Limb (tissue), 2 donors: ENCODE measurements at regions not wholly inside any gene's neighbourhood (a gene's known extent, or its start where the extent isn't known, plus 50 kb on each side); places are given as distances from the start of the nearest gene placed in this dataset.

Experiments
- DNase-seq, 2 donors: peaks; one replicate each; pipeline ENCODE4 v3.0.0-alpha.2; 2016; ENCODE audit errors: extremely low spot score in 2 of 2

DNA sequence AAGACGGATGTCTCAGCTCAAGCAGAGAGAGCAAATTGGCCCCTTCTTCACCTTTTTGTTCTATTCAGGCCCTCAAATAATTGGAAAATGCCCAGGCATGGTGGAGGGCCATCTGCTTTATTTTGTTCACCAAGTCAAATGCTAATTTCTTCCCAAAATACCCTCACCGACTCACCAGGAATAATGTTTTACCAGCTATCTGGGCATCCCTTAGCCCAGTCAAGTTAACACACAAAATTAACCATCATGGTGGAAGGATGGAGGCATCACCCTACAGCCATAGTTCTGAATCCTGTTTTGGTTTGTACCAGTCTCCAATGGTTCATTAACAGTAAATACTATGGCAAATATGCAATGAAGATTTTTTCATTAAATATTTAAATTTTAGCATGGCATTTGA lies 51.7 kb upstream of the SERP2 start:
- no peak for DNase-seq

DNA sequence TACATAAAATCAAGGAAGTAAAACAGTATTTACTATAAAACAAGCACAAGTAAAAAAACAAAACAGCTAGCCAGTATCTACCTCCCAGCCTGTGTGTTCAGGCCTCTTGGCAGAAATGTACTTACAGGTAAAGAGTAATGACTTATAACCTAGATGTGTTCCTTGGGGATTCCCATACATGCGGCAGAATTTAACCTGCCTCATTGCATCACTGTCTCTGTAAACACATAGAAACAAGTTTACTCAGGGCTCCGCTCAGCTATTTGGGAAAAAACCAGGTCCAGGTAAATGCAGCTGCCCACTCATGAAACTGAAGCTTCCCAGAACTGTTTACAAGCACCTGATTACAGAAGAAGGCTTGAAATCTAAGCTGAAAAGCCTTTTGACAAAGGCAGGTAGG lies 50.7 kb upstream of the SERP2 start:
- no peak for DNase-seq

DNA sequence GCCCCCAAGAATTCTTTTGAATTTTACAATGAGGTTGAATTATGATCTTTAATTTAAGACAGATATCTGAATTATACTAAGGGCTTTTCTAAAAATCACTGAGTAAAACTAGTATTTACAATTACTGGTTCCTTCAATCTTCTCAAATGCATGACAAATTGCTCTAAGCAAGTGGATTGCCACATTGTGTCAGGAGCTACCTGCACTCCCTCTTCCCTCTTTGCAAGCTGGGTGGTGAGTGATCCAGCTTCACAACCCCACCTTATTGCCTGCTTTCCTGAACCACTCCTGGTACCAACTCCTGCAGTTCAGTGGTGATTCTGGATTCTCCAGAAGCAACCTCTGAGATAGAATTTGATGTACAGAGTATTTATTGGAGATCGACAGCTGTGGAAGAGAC lies 49.9 kb upstream of the SERP2 start:
- no peak for DNase-seq
